ENCODE measurements at regions not wholly inside any gene's neighbourhood (a gene's known extent, or its start where the extent isn't known, plus 50 kb on each side); places are given as distances from the start of the nearest gene placed in this dataset.

DNA sequence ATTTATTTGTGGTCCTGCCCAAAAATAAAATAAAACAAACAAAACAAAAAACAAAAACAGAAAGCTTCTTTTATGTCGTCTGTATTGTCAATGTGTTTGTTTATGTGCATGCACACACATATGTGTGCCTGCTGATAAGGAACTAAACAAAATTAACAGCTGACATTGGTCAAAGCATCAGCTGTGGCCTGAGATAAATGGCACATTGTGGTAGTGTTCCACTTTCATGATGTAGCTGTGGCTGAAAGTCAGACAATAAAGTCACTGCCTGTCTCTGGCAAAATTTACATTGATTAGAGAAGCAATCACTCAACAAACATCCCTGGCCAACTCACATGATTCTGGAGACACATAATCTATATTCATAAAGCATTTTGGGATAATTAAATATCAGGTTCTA is 203.4 kb upstream of the PIK3C3 start:
- TF ChIP-seq, protein P1, sequence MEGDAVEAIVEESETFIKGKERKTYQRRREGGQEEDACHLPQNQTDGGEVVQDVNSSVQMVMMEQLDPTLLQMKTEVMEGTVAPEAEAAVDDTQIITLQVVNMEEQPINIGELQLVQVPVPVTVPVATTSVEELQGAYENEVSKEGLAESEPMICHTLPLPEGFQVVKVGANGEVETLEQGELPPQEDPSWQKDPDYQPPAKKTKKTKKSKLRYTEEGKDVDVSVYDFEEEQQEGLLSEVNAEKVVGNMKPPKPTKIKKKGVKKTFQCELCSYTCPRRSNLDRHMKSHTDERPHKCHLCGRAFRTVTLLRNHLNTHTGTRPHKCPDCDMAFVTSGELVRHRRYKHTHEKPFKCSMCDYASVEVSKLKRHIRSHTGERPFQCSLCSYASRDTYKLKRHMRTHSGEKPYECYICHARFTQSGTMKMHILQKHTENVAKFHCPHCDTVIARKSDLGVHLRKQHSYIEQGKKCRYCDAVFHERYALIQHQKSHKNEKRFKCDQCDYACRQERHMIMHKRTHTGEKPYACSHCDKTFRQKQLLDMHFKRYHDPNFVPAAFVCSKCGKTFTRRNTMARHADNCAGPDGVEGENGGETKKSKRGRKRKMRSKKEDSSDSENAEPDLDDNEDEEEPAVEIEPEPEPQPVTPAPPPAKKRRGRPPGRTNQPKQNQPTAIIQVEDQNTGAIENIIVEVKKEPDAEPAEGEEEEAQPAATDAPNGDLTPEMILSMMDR (IDR thresholded peaks at IDR 0.05; ENCODE audit: insufficient read depth, low read length, poor library complexity, severe bottlenecking) = no peak
- no peak for TF ChIP-seq EZH2phosphoT487 (conservative IDR thresholded peaks at IDR 0.05; ENCODE audit: low read length)

Measured in SU-DHL-6 (cell line).